IMR-90 (cell line): ENCODE measurements at regions not wholly inside any gene's neighbourhood (a gene's known extent, or its start where the extent isn't known, plus 50 kb on each side); places are given as distances from the start of the nearest gene placed in this dataset.

Experiments
- ATAC-seq: fragments of 200-7000 bp; cut with Tn5 transposase; 2 replicates; pipeline ENCODE4 v1.9.1; 2020; ENCODE audit warnings: low read depth, mild to moderate bottlenecking, moderate library complexity
- BruUV-seq: library from RNA; stranded (reverse); fragments of 400-500 nt; replicated peaks from 2 replicates; lab custom pipeline; 2021; lab: Mats Ljungman, UMichigan
- CTCF ChIA-PET: fragments of 300-600 bp; formaldehyde crosslinking; extraction: SDS; loops from one replicate; lab custom pipeline; 2021; ENCODE audit warnings: antibody characterized with exemption; lab: Yijun Ruan, JAX
- POLR2A ChIA-PET: fragments of 300-600 bp; sonication (Branson Sonifier 250); formaldehyde crosslinking; loops from one replicate; lab custom pipeline; 2022; ENCODE audit warnings: antibody characterized with exemption; ENCODE audit not compliant: unreplicated experiment; lab: Charles Lee
- DNase-seq: peaks from one replicate; pipeline ENCODE4 v3.0.0; 2013
- H2AFZ ChIP-seq: replicated peaks from 2 replicates; pipeline ENCODE3; 2013; ENCODE audit warnings: low read length, mild to moderate bottlenecking; ENCODE audit not compliant: poor library complexity
- H2AK5ac ChIP-seq: 2 replicates; pipeline ENCODE4 v1.6.1; 2013; ENCODE audit warnings: low read depth, low read length, inconsistent platforms
- H2AK9ac ChIP-seq: replicated peaks from 2 replicates; pipeline ENCODE3; 2013; ENCODE audit warnings: mild to moderate bottlenecking, low read depth, low read length, moderate library complexity; ENCODE audit not compliant: poor library complexity
- H2BK120ac ChIP-seq: 2 replicates; pipeline ENCODE4 v1.6.1; 2013; ENCODE audit warnings: low read depth, low read length, inconsistent platforms
- H2BK15ac ChIP-seq: 3 replicates; pipeline ENCODE4 v1.6.1; 2013; ENCODE audit warnings: low read depth, low read length, inconsistent platforms
- H2BK20ac ChIP-seq: 2 replicates; pipeline ENCODE4 v1.6.1; 2013; ENCODE audit warnings: low read depth, mild to moderate bottlenecking, inconsistent platforms, low read length, moderate library complexity
- H2BK5ac ChIP-seq: 2 replicates; pipeline ENCODE4 v1.6.1; 2013; ENCODE audit warnings: mild to moderate bottlenecking, low read depth, low read length, inconsistent platforms; ENCODE audit not compliant: poor library complexity, severe bottlenecking
- H3K14ac ChIP-seq: replicated peaks from 2 replicates; pipeline ENCODE4 v1.6.1; 2013; ENCODE audit warnings: low read depth, low read length, inconsistent platforms
- H3K18ac ChIP-seq: 2 replicates; pipeline ENCODE4 v1.6.1; 2013; ENCODE audit warnings: low read depth, low read length, control low read depth
- H3K23ac ChIP-seq: 2 replicates; pipeline ENCODE4 v1.6.1; 2013; ENCODE audit warnings: low read depth, low read length, inconsistent platforms
- H3K27ac ChIP-seq: 2 replicates; pipeline ENCODE4 v1.5.1; 2013; ENCODE audit warnings: mild to moderate bottlenecking, control low read depth, low read length; ENCODE audit not compliant: insufficient read depth
- H3K27me3 ChIP-seq: 2 replicates; pipeline ENCODE4 v1.6.1; 2013; ENCODE audit warnings: low read length; ENCODE audit not compliant: control insufficient read depth, insufficient read depth
- H3K36me3 ChIP-seq: 2 replicates; pipeline ENCODE4 v1.6.1; 2013; ENCODE audit warnings: low read length, mixed read lengths; ENCODE audit not compliant: control insufficient read depth, insufficient read depth
- H3K4ac ChIP-seq: 2 replicates; pipeline ENCODE4 v1.6.1; 2013; ENCODE audit warnings: low read depth, low read length, inconsistent platforms
- H3K4me1 ChIP-seq: 2 replicates; pipeline ENCODE4 v1.6.1; 2013; ENCODE audit warnings: low read length, mixed read lengths; ENCODE audit not compliant: control insufficient read depth, insufficient read depth
- H3K4me2 ChIP-seq: 2 replicates; pipeline ENCODE4 v1.6.1; 2013; ENCODE audit warnings: low read depth, mild to moderate bottlenecking, control low read depth, low read length, moderate library complexity
- H3K4me3 ChIP-seq: 2 replicates; pipeline ENCODE4 v1.5.1; 2013; ENCODE audit warnings: low read depth, mild to moderate bottlenecking, control low read depth, low read length, moderate library complexity; ENCODE audit not compliant: insufficient read depth
- H3K56ac ChIP-seq: 2 replicates; pipeline ENCODE4 v1.6.1; 2013; ENCODE audit warnings: low read length, inconsistent platforms; ENCODE audit not compliant: insufficient read depth; ENCODE audit errors: extremely low read depth
- H3K79me1 ChIP-seq, 2 experiments: 2 replicates each; pipeline ENCODE4 v1.6.1; 2013; ENCODE audit warnings: low read length in 2 of 2, inconsistent platforms in 1 of 2, low read depth in 1 of 2
- H3K9ac ChIP-seq: 2 replicates; pipeline ENCODE4 v1.6.1; 2013; ENCODE audit warnings: low read depth, low read length, control low read depth
- H3K9me1 ChIP-seq: 2 replicates; pipeline ENCODE4 v1.6.1; 2013; ENCODE audit warnings: low read length, inconsistent platforms; ENCODE audit not compliant: insufficient read depth
- H3K9me3 ChIP-seq: 2 replicates; pipeline ENCODE4 v1.6.1; 2013; ENCODE audit warnings: low read length; ENCODE audit not compliant: control insufficient read depth, insufficient read depth
- H4K20me1 ChIP-seq: 2 replicates; pipeline ENCODE4 v1.6.1; 2013; ENCODE audit warnings: low read length, inconsistent platforms; ENCODE audit not compliant: insufficient read depth
- H4K5ac ChIP-seq: 2 replicates; pipeline ENCODE4 v1.6.1; 2013; ENCODE audit warnings: mild to moderate bottlenecking, low read depth, low read length, control low read depth
- H4K8ac ChIP-seq, 2 experiments: 2 replicates each; pipeline ENCODE4 v1.6.1; 2013; ENCODE audit warnings: low read depth in 2 of 2, low read length in 2 of 2, control low read depth in 1 of 2, inconsistent platforms in 1 of 2
- H4K91ac ChIP-seq: 2 replicates; pipeline ENCODE4 v1.6.1; 2013; ENCODE audit warnings: low read depth, low read length, inconsistent platforms; ENCODE audit not compliant: insufficient read depth
- BHLHE40 ChIP-seq: fragments of 150-350 bp; IDR thresholded peaks from 2 replicates; pipeline ENCODE4 v1.6.1; 2016; ENCODE audit warnings: mild to moderate bottlenecking, low read depth, low read length
- CEBPB ChIP-seq: IDR thresholded peaks from 2 replicates; pipeline ENCODE4 v1.6.1; 2012; ENCODE audit warnings: low read depth, low read length, improper control_type of control experiment
- CHD1 ChIP-seq: IDR thresholded peaks from 2 replicates; pipeline ENCODE4 v1.6.1; 2012; ENCODE audit warnings: low read depth, low read length, improper control_type of control experiment
- FOS ChIP-seq: fragments of 150-350 bp; IDR thresholded peaks from 2 replicates; pipeline ENCODE4 v1.6.1; 2016; ENCODE audit warnings: low read depth, low read length
- MAFK ChIP-seq: IDR thresholded peaks from 2 replicates; pipeline ENCODE4 v1.6.1; 2012; ENCODE audit warnings: low read depth, low read length, improper control_type of control experiment
- MAZ ChIP-seq: IDR thresholded peaks from 2 replicates; pipeline ENCODE4 v1.6.1; 2012; ENCODE audit warnings: low read depth, mild to moderate bottlenecking, low read length, improper control_type of control experiment, moderate library complexity, borderline replicate concordance
- MXI1 ChIP-seq: IDR thresholded peaks from 2 replicates; pipeline ENCODE4 v1.6.1; 2012; ENCODE audit warnings: low read depth, mild to moderate bottlenecking, low read length, moderate library complexity, borderline replicate concordance
- NFE2L2 ChIP-seq: fragments of 150-350 bp; IDR thresholded peaks from 2 replicates; pipeline ENCODE4 v1.6.1; 2016; ENCODE audit warnings: low read depth, mild to moderate bottlenecking, low read length
- POLR2A ChIP-seq: IDR thresholded peaks from 2 replicates; pipeline ENCODE4 v1.6.1; 2012; ENCODE audit warnings: mild to moderate bottlenecking, low read depth, low read length
- RAD21 ChIP-seq: IDR thresholded peaks from 2 replicates; pipeline ENCODE4 v1.6.1; 2012; ENCODE audit warnings: low read length, improper control_type of control experiment
- RCOR1 ChIP-seq: IDR thresholded peaks from 2 replicates; pipeline ENCODE4 v1.6.1; 2012; ENCODE audit warnings: mild to moderate bottlenecking, low read length, improper control_type of control experiment; ENCODE audit not compliant: insufficient replicate concordance
- RFX5 ChIP-seq: IDR thresholded peaks from 2 replicates; pipeline ENCODE4 v1.8.0; 2012; ENCODE audit warnings: low read depth, mild to moderate bottlenecking, low read length, moderate library complexity
- SMC3 ChIP-seq: fragments of 150-350 bp; IDR thresholded peaks from 2 replicates; pipeline ENCODE4 v1.6.1; 2016; ENCODE audit warnings: low read depth, mild to moderate bottlenecking, antibody characterized with exemption, low read length, moderate library complexity
- USF2 ChIP-seq: fragments of 150-350 bp; IDR thresholded peaks from 2 replicates; pipeline ENCODE4 v1.6.1; 2017; ENCODE audit warnings: mild to moderate bottlenecking, antibody characterized with exemption, low read length, low read depth
- dilution Hi-C: fragments of 300-500 bp; cut with HindIII; formaldehyde crosslinking; loops from one replicate; pipeline ENCODE4 v1.14.3; 2018; ENCODE audit warnings: low sequenced_read_pairs; ENCODE audit not compliant: unreplicated experiment
- in situ Hi-C: fragments of 300-500 bp; cut with MboI; formaldehyde crosslinking; loops from 3 replicates; pipeline ENCODE4 v1.14.3; 2019; ENCODE audit warnings: low sequenced_read_pairs, inconsistent platforms, mixed read lengths
- intact Hi-C: fragments of 100-400 bp; cut with micrococcal nuclease; formaldehyde crosslinking; loops from 2 replicates; pipeline ENCODE4 v1.10.0; 2022
- TF ChIP-seq, protein P1 (sequence below): conservative IDR thresholded peaks from 2 replicates; pipeline ENCODE4 v1.5.1; 2012; ENCODE audit warnings: mild to moderate bottlenecking, low read depth, low read length, improper control_type of control experiment
- TF ChIP-seq, protein P2 (sequence below): fragments of 150-350 bp; IDR thresholded peaks from 2 replicates; pipeline ENCODE4 v1.6.1; 2016; ENCODE audit warnings: low read depth, mild to moderate bottlenecking, low read length, moderate library complexity, borderline replicate concordance

- ATAC-seq (no peak), DNase-seq (no peak)
- Histone ChIP-seq H2AK5ac (no peak overlapping the region), H3K9me3 (peaks cover 2% of the 10 kb centered on the region; the same call in 1 of the 2 replicates), H3K36me3 (no peaks in the 10 kb centered on the region), H3K27ac (no peak overlapping the region), H2BK20ac (no peak overlapping the region), H3K4me3 (no peak overlapping the region), H3K9me1 (no peaks in the 10 kb centered on the region), H3K23ac (no peak overlapping the region), H3K4me1 (no peaks in the 10 kb centered on the region), H2BK120ac (no peak overlapping the region), H3K56ac (no peak overlapping the region), H3K27me3 (no peaks in the 10 kb centered on the region), H2AFZ (no peak overlapping the region), H2BK15ac (no peak overlapping the region), H4K8ac (no peak overlapping the region), H3K9ac (no peak overlapping the region), H4K20me1 (no peaks in the 10 kb centered on the region), H3K79me1 (no peaks in the 10 kb centered on the region), H2AK9ac (no peak overlapping the region), H3K18ac (no peak overlapping the region), H3K4me2 (no peak overlapping the region; the same call in 1 of the 2 replicates), H3K14ac (no peak overlapping the region), H2BK5ac (no peak overlapping the region), H3K4ac (no peak overlapping the region), H4K5ac (no peak overlapping the region), H4K91ac (no peak overlapping the region)
- intact Hi-C loops (no loop called here), dilution Hi-C loops (no loop called here), in situ Hi-C loops (no loop called here)
- TF ChIP-seq RAD21 (no peak), SMC3 (no peak), CEBPB (no peak), RFX5 (no peak), RCOR1 (no peak), FOS (no peak), MAFK (no peak), USF2 (no peak), CHD1 (no peak), MAZ (no peak), BHLHE40 (no peak), NFE2L2 (no peak), MXI1 (no peak), POLR2A (no peak)
- TF ChIP-seq, protein P1, sequence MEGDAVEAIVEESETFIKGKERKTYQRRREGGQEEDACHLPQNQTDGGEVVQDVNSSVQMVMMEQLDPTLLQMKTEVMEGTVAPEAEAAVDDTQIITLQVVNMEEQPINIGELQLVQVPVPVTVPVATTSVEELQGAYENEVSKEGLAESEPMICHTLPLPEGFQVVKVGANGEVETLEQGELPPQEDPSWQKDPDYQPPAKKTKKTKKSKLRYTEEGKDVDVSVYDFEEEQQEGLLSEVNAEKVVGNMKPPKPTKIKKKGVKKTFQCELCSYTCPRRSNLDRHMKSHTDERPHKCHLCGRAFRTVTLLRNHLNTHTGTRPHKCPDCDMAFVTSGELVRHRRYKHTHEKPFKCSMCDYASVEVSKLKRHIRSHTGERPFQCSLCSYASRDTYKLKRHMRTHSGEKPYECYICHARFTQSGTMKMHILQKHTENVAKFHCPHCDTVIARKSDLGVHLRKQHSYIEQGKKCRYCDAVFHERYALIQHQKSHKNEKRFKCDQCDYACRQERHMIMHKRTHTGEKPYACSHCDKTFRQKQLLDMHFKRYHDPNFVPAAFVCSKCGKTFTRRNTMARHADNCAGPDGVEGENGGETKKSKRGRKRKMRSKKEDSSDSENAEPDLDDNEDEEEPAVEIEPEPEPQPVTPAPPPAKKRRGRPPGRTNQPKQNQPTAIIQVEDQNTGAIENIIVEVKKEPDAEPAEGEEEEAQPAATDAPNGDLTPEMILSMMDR = no peak
- TF ChIP-seq, protein P2, sequence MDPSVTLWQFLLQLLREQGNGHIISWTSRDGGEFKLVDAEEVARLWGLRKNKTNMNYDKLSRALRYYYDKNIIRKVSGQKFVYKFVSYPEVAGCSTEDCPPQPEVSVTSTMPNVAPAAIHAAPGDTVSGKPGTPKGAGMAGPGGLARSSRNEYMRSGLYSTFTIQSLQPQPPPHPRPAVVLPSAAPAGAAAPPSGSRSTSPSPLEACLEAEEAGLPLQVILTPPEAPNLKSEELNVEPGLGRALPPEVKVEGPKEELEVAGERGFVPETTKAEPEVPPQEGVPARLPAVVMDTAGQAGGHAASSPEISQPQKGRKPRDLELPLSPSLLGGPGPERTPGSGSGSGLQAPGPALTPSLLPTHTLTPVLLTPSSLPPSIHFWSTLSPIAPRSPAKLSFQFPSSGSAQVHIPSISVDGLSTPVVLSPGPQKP = no peak
- no TSS peak for BruUV-seq
- POLR2A ChIA-PET = no interaction called here
- CTCF ChIA-PET = no interaction called here
Measured at GRCh38 chr3:139811331-139811730, 123.7 kb upstream of the CLSTN2 start.
